ENCODE measurements at regions not wholly inside any gene's neighbourhood (a gene's known extent, or its start where the extent isn't known, plus 50 kb on each side); places are given as distances from the start of the nearest gene placed in this dataset.
A peak's percentile ranks its signal among the peaks of the same experiment; 100 is the strongest.

GRCh38 chr10:117690359-117690758, 147.8 kb downstream of the EMX2 start:
- H3K4me3 ChIP-seq (ENCODE audit: low read length) = no peak overlapping the region
- H3K9ac ChIP-seq (ENCODE audit: low read length) = no peak overlapping the region
- H3K27me3 ChIP-seq (ENCODE audit: control insufficient read depth, insufficient read depth, low read length) = no peaks in the 10 kb centered on the region
- no peaks in the 10 kb centered on the region for H3K4me1 ChIP-seq (ENCODE audit: control insufficient read depth, low read depth, low read length)
- no peak overlapping the region for H3K27ac ChIP-seq (ENCODE audit: low read length)
- no peaks in the 10 kb centered on the region for H3K36me3 ChIP-seq (ENCODE audit: control insufficient read depth, low read depth, low read length)
- H3K9me3 ChIP-seq (ENCODE audit: control insufficient read depth, low read depth, low read length) = no peaks in the 10 kb centered on the region

GRCh38 chr10:117694190-117694589, 151.6 kb downstream of the EMX2 start:
- Histone ChIP-seq H3K4me1 (ENCODE audit: control insufficient read depth, low read depth, low read length) (no peaks in the 10 kb centered on the region), H3K27ac (ENCODE audit: low read length) (no peak overlapping the region), H3K27me3 (ENCODE audit: control insufficient read depth, insufficient read depth, low read length) (no peaks in the 10 kb centered on the region), H3K9ac (ENCODE audit: low read length) (no peak overlapping the region), H3K4me3 (ENCODE audit: low read length) (no peak overlapping the region), H3K9me3 (ENCODE audit: control insufficient read depth, low read depth, low read length) (no peaks in the 10 kb centered on the region), H3K36me3 (ENCODE audit: control insufficient read depth, low read depth, low read length) (no peaks in the 10 kb centered on the region)

GRCh38 chr10:117697402-117697801, 154.9 kb downstream of the EMX2 start:
- Histone ChIP-seq H3K4me1 (ENCODE audit: control insufficient read depth, low read depth, low read length) (no peaks in the 10 kb centered on the region), H3K9me3 (ENCODE audit: control insufficient read depth, low read depth, low read length) (no peaks in the 10 kb centered on the region), H3K4me3 (ENCODE audit: low read length) (no peak overlapping the region), H3K27me3 (ENCODE audit: control insufficient read depth, insufficient read depth, low read length) (no peaks in the 10 kb centered on the region), H3K36me3 (ENCODE audit: control insufficient read depth, low read depth, low read length) (no peaks in the 10 kb centered on the region), H3K9ac (ENCODE audit: low read length) (no peak overlapping the region), H3K27ac (ENCODE audit: low read length) (no peak overlapping the region)

- Histone ChIP-seq H3K9ac (ENCODE audit: low read length) (no peak overlapping the region), H3K27me3 (ENCODE audit: control insufficient read depth, insufficient read depth, low read length) (no peaks in the 10 kb centered on the region), H3K36me3 (ENCODE audit: control insufficient read depth, low read depth, low read length) (no peaks in the 10 kb centered on the region), H3K27ac (ENCODE audit: low read length) (no peak overlapping the region), H3K9me3 (ENCODE audit: control insufficient read depth, low read depth, low read length) (no peaks in the 10 kb centered on the region), H3K4me3 (ENCODE audit: low read length) (no peak overlapping the region), H3K4me1 (ENCODE audit: control insufficient read depth, low read depth, low read length) (no peaks in the 10 kb centered on the region)
Observed at GRCh38 chr10:117698809-117699208, 156.3 kb downstream of the EMX2 start.

GRCh38 chr10:117699436-117700075, 157.0 kb downstream of the EMX2 start:
- H3K27ac ChIP-seq (ENCODE audit: low read length) = no peak overlapping the region
- no peak overlapping the region for H3K9ac ChIP-seq (ENCODE audit: low read length)
- no peaks in the 10 kb centered on the region for H3K4me1 ChIP-seq (ENCODE audit: control insufficient read depth, low read depth, low read length)
- no peaks in the 10 kb centered on the region for H3K9me3 ChIP-seq (ENCODE audit: control insufficient read depth, low read depth, low read length)
- no peaks in the 10 kb centered on the region for H3K36me3 ChIP-seq (ENCODE audit: control insufficient read depth, low read depth, low read length)
- no peaks in the 10 kb centered on the region for H3K27me3 ChIP-seq (ENCODE audit: control insufficient read depth, insufficient read depth, low read length)
- no peak overlapping the region for H3K4me3 ChIP-seq (ENCODE audit: low read length)

- no peak overlapping the region for H3K9ac ChIP-seq (ENCODE audit: low read length)
Observed at GRCh38 chr10:117710181-117710798, 167.7 kb downstream of the EMX2 start.

GRCh38 chr10:117716889-117717288, 174.3 kb downstream of the EMX2 start:
- no peaks in the 10 kb centered on the region for H3K27me3 ChIP-seq (ENCODE audit: control insufficient read depth, insufficient read depth, low read length)

More at GRCh38 chr10:117710181-117710798, 167.7 kb downstream of the EMX2 start:
- Histone ChIP-seq H3K27me3 (ENCODE audit: control insufficient read depth, insufficient read depth, low read length) (no peaks in the 10 kb centered on the region), H3K36me3 (ENCODE audit: control insufficient read depth, low read depth, low read length) (no peaks in the 10 kb centered on the region), H3K4me1 (ENCODE audit: control insufficient read depth, low read depth, low read length) (no peaks in the 10 kb centered on the region), H3K9me3 (ENCODE audit: control insufficient read depth, low read depth, low read length) (no peaks in the 10 kb centered on the region), H3K27ac (ENCODE audit: low read length) (no peak overlapping the region), H3K4me3 (ENCODE audit: low read length) (no peak overlapping the region)

GRCh38 chr10:117718986-117719920, 176.7 kb downstream of the EMX2 start:
- Histone ChIP-seq H3K4me1 (ENCODE audit: control insufficient read depth, low read depth, low read length) (peaks cover 12% of the 10 kb centered on the region), H3K27me3 (ENCODE audit: control insufficient read depth, insufficient read depth, low read length) (no peaks in the 10 kb centered on the region), H3K9me3 (ENCODE audit: control insufficient read depth, low read depth, low read length) (no peaks in the 10 kb centered on the region), H3K27ac (ENCODE audit: low read length) (no peak overlapping the region), H3K36me3 (ENCODE audit: control insufficient read depth, low read depth, low read length) (no peaks in the 10 kb centered on the region), H3K4me3 (ENCODE audit: low read length) (no peak overlapping the region), H3K9ac (ENCODE audit: low read length) (no peak overlapping the region)

More at GRCh38 chr10:117716889-117717288, 174.3 kb downstream of the EMX2 start:
- no peak overlapping the region for H3K4me3 ChIP-seq (ENCODE audit: low read length)
- no peak overlapping the region for H3K9ac ChIP-seq (ENCODE audit: low read length)
- H3K36me3 ChIP-seq (ENCODE audit: control insufficient read depth, low read depth, low read length) = no peaks in the 10 kb centered on the region
- H3K27ac ChIP-seq (ENCODE audit: low read length) = no peak overlapping the region
- H3K9me3 ChIP-seq (ENCODE audit: control insufficient read depth, low read depth, low read length) = no peaks in the 10 kb centered on the region
- peaks cover 12% of the 10 kb centered on the region for H3K4me1 ChIP-seq (ENCODE audit: control insufficient read depth, low read depth, low read length)

GRCh38 chr10:117720931-117721835, 178.6 kb downstream of the EMX2 start:
- Histone ChIP-seq H3K36me3 (ENCODE audit: control insufficient read depth, low read depth, low read length) (no peaks in the 10 kb centered on the region), H3K9me3 (ENCODE audit: control insufficient read depth, low read depth, low read length) (no peaks in the 10 kb centered on the region), H3K27ac (ENCODE audit: low read length) (no peak overlapping the region), H3K4me1 (ENCODE audit: control insufficient read depth, low read depth, low read length) (peaks cover 12% of the 10 kb centered on the region), H3K9ac (ENCODE audit: low read length) (no peak overlapping the region), H3K27me3 (ENCODE audit: control insufficient read depth, insufficient read depth, low read length) (no peaks in the 10 kb centered on the region), H3K4me3 (ENCODE audit: low read length) (peak overlapping the region; percentile 21)

GRCh38 chr10:117721873-117722272, 179.3 kb downstream of the EMX2 start:
- no peaks in the 10 kb centered on the region for H3K9me3 ChIP-seq (ENCODE audit: control insufficient read depth, low read depth, low read length)
- no peak overlapping the region for H3K9ac ChIP-seq (ENCODE audit: low read length)
- H3K4me1 ChIP-seq (ENCODE audit: control insufficient read depth, low read depth, low read length) = peaks cover 12% of the 10 kb centered on the region
- no peak overlapping the region for H3K4me3 ChIP-seq (ENCODE audit: low read length)
- no peaks in the 10 kb centered on the region for H3K27me3 ChIP-seq (ENCODE audit: control insufficient read depth, insufficient read depth, low read length)
- no peaks in the 10 kb centered on the region for H3K36me3 ChIP-seq (ENCODE audit: control insufficient read depth, low read depth, low read length)
- H3K27ac ChIP-seq (ENCODE audit: low read length) = no peak overlapping the region

GRCh38 chr10:117723343-117723742, 180.8 kb downstream of the EMX2 start:
- Histone ChIP-seq H3K9ac (ENCODE audit: low read length) (no peak overlapping the region), H3K27ac (ENCODE audit: low read length) (no peak overlapping the region), H3K4me1 (ENCODE audit: control insufficient read depth, low read depth, low read length) (peaks cover 12% of the 10 kb centered on the region)

More at GRCh38 chr10:117723343-117723742, 180.8 kb downstream of the EMX2 start:
- no peak overlapping the region for H3K4me3 ChIP-seq (ENCODE audit: low read length)
- H3K27me3 ChIP-seq (ENCODE audit: control insufficient read depth, insufficient read depth, low read length) = no peaks in the 10 kb centered on the region
- no peaks in the 10 kb centered on the region for H3K36me3 ChIP-seq (ENCODE audit: control insufficient read depth, low read depth, low read length)
- H3K9me3 ChIP-seq (ENCODE audit: control insufficient read depth, low read depth, low read length) = no peaks in the 10 kb centered on the region
